ENCODE measurements at regions not wholly inside any gene's neighbourhood (a gene's known extent, or its start where the extent isn't known, plus 50 kb on each side); places are given as distances from the start of the nearest gene placed in this dataset.

- TF ChIP-seq CTCF (IDR thresholded peaks at IDR 0.05) (no peak), ZFX (IDR thresholded peaks at IDR 0.05; ENCODE audit: borderline replicate concordance) (no peak)
- no peak overlapping the region for H3K27ac ChIP-seq
These were observed 533.9 kb upstream of the NXPH2 start for GRCh38 chr2:139314059-139314458.

- TF ChIP-seq ZFX (IDR thresholded peaks at IDR 0.05; ENCODE audit: borderline replicate concordance): no peak
- TF ChIP-seq CTCF (IDR thresholded peaks at IDR 0.05): no peak
- no peak overlapping the region for H3K27ac ChIP-seq
These were observed 516.6 kb upstream of the NXPH2 start for GRCh38 chr2:139296672-139297209.

DNA sequence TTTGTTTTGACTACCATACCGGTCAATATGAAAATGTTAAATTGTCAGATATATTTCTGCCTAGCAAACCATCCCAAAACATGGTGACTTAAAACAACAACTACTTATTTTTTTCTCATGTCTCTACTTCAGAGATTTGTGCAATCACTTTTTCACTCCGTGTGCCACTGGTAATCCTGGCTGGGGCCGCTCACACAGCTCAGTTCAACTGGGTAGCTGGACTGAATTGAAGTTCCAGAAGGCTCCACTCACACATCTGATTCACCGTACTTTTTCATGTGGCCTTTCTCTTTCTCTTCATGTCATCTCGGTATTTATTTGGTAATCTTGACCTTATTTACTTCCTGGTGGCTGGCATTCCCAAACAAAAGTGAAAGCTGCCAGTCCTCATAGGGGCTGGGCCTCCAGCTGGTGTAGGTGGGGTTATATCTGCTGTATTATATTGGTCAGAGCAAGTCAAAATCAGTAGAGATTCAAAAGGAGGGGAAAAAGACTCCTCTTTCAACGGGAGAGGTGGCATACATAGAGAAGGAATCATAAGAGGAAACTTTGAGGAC lies 513.9 kb upstream of the NXPH2 start:
- TF ChIP-seq CTCF (IDR thresholded peaks at IDR 0.05) (no peak), ZFX (IDR thresholded peaks at IDR 0.05; ENCODE audit: borderline replicate concordance) (no peak)
- no peak overlapping the region for H3K27ac ChIP-seq

DNA sequence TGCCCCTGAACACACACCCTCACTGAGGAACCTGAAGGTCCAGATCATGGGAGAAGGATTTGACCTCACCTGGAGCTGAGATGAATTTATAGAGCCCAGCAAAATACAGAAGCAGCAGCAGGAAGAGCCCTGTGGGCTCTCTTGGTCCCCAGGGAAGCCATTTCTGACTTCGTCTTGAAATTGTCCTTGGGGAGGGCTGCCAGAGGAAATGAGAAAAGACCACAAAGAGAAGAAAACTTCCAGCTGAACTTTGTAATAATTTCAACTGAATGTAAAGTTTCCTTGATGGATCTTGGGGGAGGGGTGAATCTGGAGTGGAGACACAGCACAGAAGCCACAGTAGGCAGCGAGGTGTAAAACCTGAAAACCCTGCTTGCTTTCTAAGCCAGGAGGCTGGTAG lies 500.9 kb upstream of the NXPH2 start:
- TF ChIP-seq CTCF (IDR thresholded peaks at IDR 0.05) (no peak), ZFX (IDR thresholded peaks at IDR 0.05; ENCODE audit: borderline replicate concordance) (no peak)
- no peak overlapping the region for H3K27ac ChIP-seq

GRCh38 chr2:139271879-139272278 lies 491.7 kb upstream of the NXPH2 start:
- H3K27ac ChIP-seq: no peak overlapping the region
- no peak for TF ChIP-seq CTCF (IDR thresholded peaks at IDR 0.05)
- TF ChIP-seq ZFX (IDR thresholded peaks at IDR 0.05; ENCODE audit: borderline replicate concordance): no peak

DNA sequence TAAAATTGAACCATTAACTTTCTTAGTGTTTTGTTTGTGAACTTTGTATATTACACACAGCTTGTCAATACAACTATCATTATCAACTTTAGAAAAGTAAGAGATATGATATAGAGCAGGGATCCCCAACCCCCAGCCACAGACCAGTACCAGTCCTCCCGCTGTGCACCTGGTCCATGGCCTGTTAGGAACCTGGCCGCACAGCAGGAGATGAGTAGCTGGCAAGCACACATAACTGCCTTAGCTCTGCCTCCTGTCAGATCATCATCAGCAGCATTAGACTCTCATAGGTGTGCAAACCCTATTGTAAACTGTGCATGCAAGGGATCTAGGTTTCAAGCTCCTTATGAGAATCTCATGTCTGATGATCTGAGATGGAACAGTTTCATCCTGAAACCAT lies 491.0 kb upstream of the NXPH2 start:
- TF ChIP-seq CTCF (IDR thresholded peaks at IDR 0.05) (no peak), ZFX (IDR thresholded peaks at IDR 0.05; ENCODE audit: borderline replicate concordance) (no peak)

GRCh38 chr2:139260052-139260430 lies 479.9 kb upstream of the NXPH2 start:
- TF ChIP-seq CTCF (IDR thresholded peaks at IDR 0.05) (no peak), ZFX (IDR thresholded peaks at IDR 0.05; ENCODE audit: borderline replicate concordance) (no peak)
- H3K27ac ChIP-seq: no peak overlapping the region

More for the DNA sequence above, 491.0 kb upstream of the NXPH2 start:
- no peak overlapping the region for H3K27ac ChIP-seq

Data from 22Rv1 (cell line).